Motor neuron (in vitro differentiated cells): ENCODE measurements at regions not wholly inside any gene's neighbourhood (a gene's known extent, or its start where the extent isn't known, plus 50 kb on each side); places are given as distances from the start of the nearest gene placed in this dataset.
"Not testable (repeated sequence)": the region's sequence is repeated elsewhere in the genome, so short reads cannot be mapped to it uniquely, and the experiment has no call there.

Source experiments
- ATAC-seq, 8 experiments: fragments of 200-7000 bp; cut with Tn5 transposase; replicated peaks in 6 of 8; 2 replicates each; pipeline ENCODE4 v1.8.0; 2021; ENCODE audit warnings: mild to moderate bottlenecking in 8 of 8, moderate library complexity in 8 of 8
- H3K27ac ChIP-seq, 2 donors: fragments of 250-450 bp; sonication (Bioruptor Pico); 2 replicates each; pipeline ENCODE4 v1.9.0; 2021; ENCODE audit warnings: antibody characterized with exemption in 2 of 2, mild to moderate bottlenecking in 2 of 2, moderate library complexity in 1 of 2
- H3K4me1 ChIP-seq, 2 donors: fragments of 250-450 bp; sonication (Bioruptor Pico); replicated peaks in 1 of 2; 2 replicates each; pipeline ENCODE4 v1.6.1; 2021; ENCODE audit warnings: antibody characterized with exemption in 2 of 2, mild to moderate bottlenecking in 2 of 2, moderate library complexity in 1 of 2
- H3K4me3 ChIP-seq, 5 donors: fragments of 250-450 bp; sonication (Bioruptor Pico); 2 replicates each; pipeline ENCODE4 v1.9.0; 2021; ENCODE audit warnings: antibody characterized with exemption in 5 of 5, mild to moderate bottlenecking in 5 of 5, moderate library complexity in 4 of 5
- WGBS, 10 experiments: fragments of 450-650 bp; shearing (Covaris generic); methylation state at CpG; one replicate each; pipeline ENCODE4 v1.0.0; 2022; 5-methylcytosine and 5-hydroxymethylcytosine counted together
- in situ Hi-C, 9 experiments: fragments of 400-800 bp; cut with MboI; loops; one replicate each; pipeline ENCODE4 v1.15.0; 2021; ENCODE audit warnings: low sequenced_read_pairs in 9 of 9, low pct_unique_long_range_greater_than_20kb in 2 of 9; ENCODE audit not compliant: unreplicated experiment in 9 of 9

- in situ Hi-C loops = no loop called here
- Histone ChIP-seq H3K4me3 (no peak overlapping the region), H3K4me1 (no peaks in the 10 kb centered on the region), H3K27ac (no peak overlapping the region)
- 0 to 100% (median 50%) methylated on average over 1 of the region's 1 CpG; no CpG with 5 or more reads in 3 of the 10 experiments for WGBS, 10 experiments
- no peak for ATAC-seq
These were observed 186.4 kb downstream of the SYT10 start for GRCh38 chr12:33253178-33253577.

- Histone ChIP-seq H3K4me3 (no peak overlapping the region), H3K27ac (no peak overlapping the region)
These were observed 188.1 kb downstream of the SYT10 start for GRCh38 chr12:33251548-33251947.

GRCh38 chr12:33248364-33248763 lies 191.3 kb downstream of the SYT10 start:
- no peak overlapping the region for H3K4me3 ChIP-seq
- no peak overlapping the region for H3K27ac ChIP-seq
- 4 to 96% (median 71%) methylated on average over 1 to 3 of the region's 3 CpGs; no CpG with 5 or more reads in 1 of the 10 experiments for WGBS, 10 experiments
- ATAC-seq = no peak
- in situ Hi-C loops = no loop called here
- H3K4me1 ChIP-seq = no peaks in the 10 kb centered on the region

More at GRCh38 chr12:33251548-33251947, 188.1 kb downstream of the SYT10 start:
- ATAC-seq = no peak
- H3K4me1 ChIP-seq = no peaks in the 10 kb centered on the region
- in situ Hi-C loops = no loop called here

GRCh38 chr12:33247625-33248024 lies 192.0 kb downstream of the SYT10 start:
- H3K4me1 ChIP-seq = no peaks in the 10 kb centered on the region
- 50 to 100% (median 100%) methylated on average over 1 of the region's 1 CpG; no CpG with 5 or more reads in 3 of the 10 experiments for WGBS, 10 experiments
- H3K27ac ChIP-seq = no peak overlapping the region
- H3K4me3 ChIP-seq = no peak overlapping the region
- no peak for ATAC-seq
- in situ Hi-C loops = no loop called here

- H3K4me3 ChIP-seq = no peak overlapping the region
- 0 to 75% (median 61%) methylated on average over 1 to 4 of the region's 4 CpGs; no CpG with 5 or more reads in 4 of the 10 experiments for WGBS, 10 experiments
- H3K4me1 ChIP-seq = no peaks in the 10 kb centered on the region
- ATAC-seq = peak in 3 of 8 experiments; percentile 55 to 82 (median 80)
- no peak overlapping the region for H3K27ac ChIP-seq
- in situ Hi-C loops = no loop called here
These were observed 194.2 kb downstream of the SYT10 start for GRCh38 chr12:33245434-33245833.

- Histone ChIP-seq H3K4me3 (no peak overlapping the region), H3K4me1 (no peaks in the 10 kb centered on the region), H3K27ac (no peak overlapping the region)
- ATAC-seq = no peak
- in situ Hi-C loops = no loop called here
These were observed 212.9 kb downstream of the SYT10 start for GRCh38 chr12:33226671-33227070.

GRCh38 chr12:33223956-33224355 lies 215.7 kb downstream of the SYT10 start:
- H3K27ac ChIP-seq = no peak overlapping the region
- no peak for ATAC-seq
- 10 to 100% (median 50%) methylated on average over 2 to 3 of the region's 3 CpGs; no CpG with 5 or more reads in 3 of the 10 experiments for WGBS, 10 experiments
- H3K4me1 ChIP-seq = no peaks in the 10 kb centered on the region
- no peak overlapping the region for H3K4me3 ChIP-seq
- in situ Hi-C loops = no loop called here

GRCh38 chr12:33222357-33222756 lies 217.3 kb downstream of the SYT10 start:
- Histone ChIP-seq H3K4me3 (no peak overlapping the region), H3K4me1 (no peaks in the 10 kb centered on the region), H3K27ac (no peak overlapping the region)
- no peak for ATAC-seq
- 0 to 85% (median 76%) methylated on average over 1 to 3 of the region's 4 CpGs; no CpG with 5 or more reads in 5 of the 10 experiments for WGBS, 10 experiments
- in situ Hi-C loops = no loop called here

- peaks cover 0 to 14% of the 10 kb centered on the region in 2 donors for H3K4me1 ChIP-seq
- no peak overlapping the region for H3K4me3 ChIP-seq
- H3K27ac ChIP-seq = no peak overlapping the region
- WGBS, 10 experiments = 0 to 82% (median 33%) methylated on average over 1 to 2 of the region's 2 CpGs; no CpG with 5 or more reads in 2 of the 10 experiments
- ATAC-seq = peak in 1 of 8 experiments; percentile 14
- in situ Hi-C loops = no loop called here
These were observed 233.6 kb downstream of the SYT10 start for GRCh38 chr12:33205981-33206380.

GRCh38 chr12:33194389-33194788 lies 245.2 kb downstream of the SYT10 start:
- H3K4me1 ChIP-seq, H3K27ac ChIP-seq, ATAC-seq, H3K4me3 ChIP-seq, in situ Hi-C loops: not testable (repeated sequence)

- in situ Hi-C loops = no loop called here
- no peak for ATAC-seq
- WGBS, 10 experiments = 20 to 100% (median 83%) methylated on average over 1 to 4 of the region's 4 CpGs; no CpG with 5 or more reads in 3 of the 10 experiments
- no peak overlapping the region for H3K4me3 ChIP-seq
- H3K4me1 ChIP-seq = no peaks in the 10 kb centered on the region
- H3K27ac ChIP-seq = no peak overlapping the region
These were observed 247.4 kb downstream of the SYT10 start for GRCh38 chr12:33192226-33192625.

GRCh38 chr12:33187409-33187808 lies 252.2 kb downstream of the SYT10 start:
- no peak for ATAC-seq
- in situ Hi-C loops = no loop called here

GRCh38 chr12:33184161-33184560 lies 255.5 kb downstream of the SYT10 start:
- in situ Hi-C loops = no loop called here
- 5 to 91% (median 48%) methylated on average over 1 to 3 of the region's 3 CpGs for WGBS, 10 experiments
- no peak overlapping the region for H3K4me3 ChIP-seq
- no peak for ATAC-seq
- H3K4me1 ChIP-seq = no peaks in the 10 kb centered on the region
- H3K27ac ChIP-seq = no peak overlapping the region

More at GRCh38 chr12:33187409-33187808, 252.2 kb downstream of the SYT10 start:
- Histone ChIP-seq H3K4me3 (no peak overlapping the region), H3K27ac (no peak overlapping the region), H3K4me1 (no peaks in the 10 kb centered on the region)

GRCh38 chr12:33182485-33182884 lies 257.1 kb downstream of the SYT10 start:
- in situ Hi-C loops = no loop called here
- WGBS, 10 experiments = 0 to 67% (median 44%) methylated on average over 1 of the region's 1 CpG; no CpG with 5 or more reads in 3 of the 10 experiments

More at GRCh38 chr12:33182485-33182884, 257.1 kb downstream of the SYT10 start:
- Histone ChIP-seq H3K27ac (no peak overlapping the region), H3K4me3 (no peak overlapping the region), H3K4me1 (no peaks in the 10 kb centered on the region)
- no peak for ATAC-seq
